ENCODE measurements at regions not wholly inside any gene's neighbourhood (a gene's known extent, or its start where the extent isn't known, plus 50 kb on each side); places are given as distances from the start of the nearest gene placed in this dataset.

GRCh38 chr6:3981917-3982316 lies 97.0 kb downstream of the FAM217A start:
- TF ChIP-seq, protein P1, sequence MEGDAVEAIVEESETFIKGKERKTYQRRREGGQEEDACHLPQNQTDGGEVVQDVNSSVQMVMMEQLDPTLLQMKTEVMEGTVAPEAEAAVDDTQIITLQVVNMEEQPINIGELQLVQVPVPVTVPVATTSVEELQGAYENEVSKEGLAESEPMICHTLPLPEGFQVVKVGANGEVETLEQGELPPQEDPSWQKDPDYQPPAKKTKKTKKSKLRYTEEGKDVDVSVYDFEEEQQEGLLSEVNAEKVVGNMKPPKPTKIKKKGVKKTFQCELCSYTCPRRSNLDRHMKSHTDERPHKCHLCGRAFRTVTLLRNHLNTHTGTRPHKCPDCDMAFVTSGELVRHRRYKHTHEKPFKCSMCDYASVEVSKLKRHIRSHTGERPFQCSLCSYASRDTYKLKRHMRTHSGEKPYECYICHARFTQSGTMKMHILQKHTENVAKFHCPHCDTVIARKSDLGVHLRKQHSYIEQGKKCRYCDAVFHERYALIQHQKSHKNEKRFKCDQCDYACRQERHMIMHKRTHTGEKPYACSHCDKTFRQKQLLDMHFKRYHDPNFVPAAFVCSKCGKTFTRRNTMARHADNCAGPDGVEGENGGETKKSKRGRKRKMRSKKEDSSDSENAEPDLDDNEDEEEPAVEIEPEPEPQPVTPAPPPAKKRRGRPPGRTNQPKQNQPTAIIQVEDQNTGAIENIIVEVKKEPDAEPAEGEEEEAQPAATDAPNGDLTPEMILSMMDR (IDR thresholded peaks at IDR 0.05) = no peak

GRCh38 chr6:3983778-3984177 lies 95.2 kb downstream of the FAM217A start:
- Mint-ChIP-seq H3K36me3 (peaks cover 0 to 9% of the 10 kb centered on the region in 2 donors), H3K27me3 (ENCODE audit: low read depth in 3 of 3) (peaks cover 0 to 5% (median 2%) of the 10 kb centered on the region in 3 donors), H3K4me1 (no peaks in the 10 kb centered on the region), H3K4me3 (no peak overlapping the region), H3K9me3 (peaks cover 0 to 4% (median 0%) of the 10 kb centered on the region in 7 donors), H3K27ac (no peak overlapping the region)
- TF ChIP-seq, protein P1 (IDR thresholded peaks at IDR 0.05) = no peak
- no peaks in the 10 kb centered on the region for H3K4me1 ChIP-seq (ENCODE audit: control insufficient read depth in 1 of 2, insufficient read depth in 2 of 2, low read length in 2 of 2)
- no peaks in the 10 kb centered on the region for H4K20me1 ChIP-seq (ENCODE audit: insufficient read depth, low read length)
- H3K79me2 ChIP-seq (ENCODE audit: insufficient read depth, low read length) = no peaks in the 10 kb centered on the region
- WGBS (ENCODE audit: insufficient coverage) = no CpG with 5 or more reads among the region's 2 CpGs
- no peaks in the 10 kb centered on the region for H3K9me3 ChIP-seq (replicated peaks in 1 of 2; ENCODE audit: control insufficient read depth in 1 of 2, insufficient read depth in 1 of 2, low read length in 2 of 2)
- H3K36me3 ChIP-seq (replicated peaks in 1 of 2; ENCODE audit: control insufficient read depth in 1 of 2, insufficient read depth in 2 of 2, low read length in 2 of 2) = no peaks in the 10 kb centered on the region
- H3K4me2 ChIP-seq (replicated peaks; ENCODE audit: extremely low read depth, low read length, poor library complexity, severe bottlenecking) = no peak overlapping the region
- no peak for DNase-seq
- H3K9ac ChIP-seq (ENCODE audit: insufficient read depth, low read length, poor library complexity, severe bottlenecking) = no peak overlapping the region
- H3K27ac ChIP-seq (ENCODE audit: low read depth in 1 of 2, low read length in 2 of 2) = no peak overlapping the region
- no peak overlapping the region for H2AFZ ChIP-seq (ENCODE audit: insufficient read depth, low read depth, low read length, poor library complexity, severe bottlenecking)
- intact Hi-C loops (cut with micrococcal nuclease) = no loop called here
- no peak overlapping the region for H3K4me3 ChIP-seq (replicated peaks in 1 of 3; ENCODE audit: low read depth in 2 of 3, low read length in 3 of 3)
- peaks cover 0 to 2% of the 10 kb centered on the region in 2 donors for H3K27me3 ChIP-seq (ENCODE audit: control insufficient read depth in 2 of 2, insufficient read depth in 2 of 2, low read length in 2 of 2)

More at GRCh38 chr6:3981917-3982316, 97.0 kb downstream of the FAM217A start:
- Mint-ChIP-seq H3K27me3 (ENCODE audit: low read depth in 3 of 3) (peaks cover 0 to 7% (median 2%) of the 10 kb centered on the region in 3 donors), H3K9me3 (peaks cover 0 to 4% (median 0%) of the 10 kb centered on the region in 7 donors), H3K4me1 (peaks cover 3% of the 10 kb centered on the region), H3K4me3 (no peak overlapping the region), H3K27ac (no peak overlapping the region), H3K36me3 (peaks cover 0 to 7% of the 10 kb centered on the region in 2 donors)
- Histone ChIP-seq H3K79me2 (ENCODE audit: insufficient read depth, low read length) (no peaks in the 10 kb centered on the region), H3K9ac (ENCODE audit: insufficient read depth, low read length, poor library complexity, severe bottlenecking) (no peak overlapping the region), H3K27me3 (ENCODE audit: control insufficient read depth in 2 of 2, insufficient read depth in 2 of 2, low read length in 2 of 2) (peaks cover 0 to 2% of the 10 kb centered on the region in 2 donors), H2AFZ (ENCODE audit: insufficient read depth, low read depth, low read length, poor library complexity, severe bottlenecking) (no peak overlapping the region), H3K4me3 (replicated peaks in 1 of 3; ENCODE audit: low read depth in 2 of 3, low read length in 3 of 3) (no peak overlapping the region), H3K4me1 (ENCODE audit: control insufficient read depth in 1 of 2, insufficient read depth in 2 of 2, low read length in 2 of 2) (no peaks in the 10 kb centered on the region), H3K4me2 (replicated peaks; ENCODE audit: extremely low read depth, low read length, poor library complexity, severe bottlenecking) (no peak overlapping the region), H3K36me3 (replicated peaks in 1 of 2; ENCODE audit: control insufficient read depth in 1 of 2, insufficient read depth in 2 of 2, low read length in 2 of 2) (no peaks in the 10 kb centered on the region), H4K20me1 (ENCODE audit: insufficient read depth, low read length) (no peaks in the 10 kb centered on the region), H3K27ac (ENCODE audit: low read depth in 1 of 2, low read length in 2 of 2) (no peak overlapping the region), H3K9me3 (replicated peaks in 1 of 2; ENCODE audit: control insufficient read depth in 1 of 2, insufficient read depth in 1 of 2, low read length in 2 of 2) (no peaks in the 10 kb centered on the region)
- no peak for DNase-seq
- intact Hi-C loops (cut with micrococcal nuclease) = no loop called here
